HEK293 (cell line): ENCODE measurements at regions not wholly inside any gene's neighbourhood (a gene's known extent, or its start where the extent isn't known, plus 50 kb on each side); places are given as distances from the start of the nearest gene placed in this dataset.

Source experiments
- BCL11B ChIP-seq: fragments of 450-650 bp; formaldehyde crosslinking; IDR thresholded peaks from 2 replicates; pipeline ENCODE4 v1.5.1; 2016; ENCODE audit warnings: low read depth, missing biosample characterization, missing genetic modification characterization
- HOXD13 ChIP-seq: sonication (generic); formaldehyde crosslinking; IDR thresholded peaks from 2 replicates; pipeline ENCODE4 v1.8.0; 2022; ENCODE audit warnings: missing genetic modification reagents, borderline replicate concordance
- KLF16 ChIP-seq: fragments of 450-650 bp; formaldehyde crosslinking; IDR thresholded peaks from 2 replicates; pipeline ENCODE4 v1.5.1; 2017; ENCODE audit warnings: missing biosample characterization, missing genetic modification characterization
- RBAK ChIP-seq: fragments of 450-650 bp; formaldehyde crosslinking; IDR thresholded peaks from 2 replicates; pipeline ENCODE4 v1.5.1; 2016; ENCODE audit warnings: missing biosample characterization, missing genetic modification characterization
- REPIN1 ChIP-seq: fragments of 450-650 bp; formaldehyde crosslinking; IDR thresholded peaks from 2 replicates; pipeline ENCODE4 v1.5.1; 2017; ENCODE audit warnings: missing biosample characterization, missing genetic modification characterization, low read depth
- YY2 ChIP-seq: fragments of 450-650 bp; formaldehyde crosslinking; IDR thresholded peaks from 2 replicates; pipeline ENCODE4 v1.5.1; 2016; ENCODE audit warnings: missing biosample characterization, missing genetic modification characterization
- ZBTB1 ChIP-seq: fragments of 450-650 bp; formaldehyde crosslinking; IDR thresholded peaks from 2 replicates; pipeline ENCODE4 v1.5.1; 2016; ENCODE audit warnings: missing biosample characterization, missing genetic modification characterization
- ZNF10 ChIP-seq: fragments of 450-650 bp; formaldehyde crosslinking; IDR thresholded peaks from 2 replicates; pipeline ENCODE4 v1.5.1; 2017; ENCODE audit warnings: missing biosample characterization, missing genetic modification characterization
- ZNF16 ChIP-seq: fragments of 450-650 bp; formaldehyde crosslinking; IDR thresholded peaks from 2 replicates; pipeline ENCODE4 v1.5.1; 2016; ENCODE audit warnings: low read depth, missing biosample characterization, missing genetic modification characterization
- ZNF175 ChIP-seq: fragments of 450-650 bp; formaldehyde crosslinking; IDR thresholded peaks from 2 replicates; pipeline ENCODE4 v1.5.1; 2016; ENCODE audit warnings: missing biosample characterization, missing genetic modification characterization
- ZNF184 ChIP-seq: fragments of 450-650 bp; IDR thresholded peaks from 2 replicates; pipeline ENCODE4 v1.5.1; 2018; ENCODE audit warnings: missing biosample characterization, mild to moderate bottlenecking, missing genetic modification characterization
- ZNF202 ChIP-seq: fragments of 450-650 bp; formaldehyde crosslinking; IDR thresholded peaks from 2 replicates; pipeline ENCODE4 v1.5.1; 2016; ENCODE audit warnings: missing biosample characterization, missing genetic modification characterization, borderline replicate concordance
- ZNF544 ChIP-seq: fragments of 450-650 bp; formaldehyde crosslinking; IDR thresholded peaks from 2 replicates; pipeline ENCODE4 v1.5.0; 2017; ENCODE audit warnings: missing biosample characterization, missing genetic modification characterization
- ZNF560 ChIP-seq: fragments of 450-650 bp; formaldehyde crosslinking; IDR thresholded peaks from 2 replicates; pipeline ENCODE4 v1.5.1; 2017; ENCODE audit warnings: missing biosample characterization, missing genetic modification characterization, borderline replicate concordance
- ZNF677 ChIP-seq: fragments of 450-650 bp; IDR thresholded peaks from 2 replicates; pipeline ENCODE4 v1.5.0; 2018; ENCODE audit warnings: missing biosample characterization, mild to moderate bottlenecking, missing genetic modification characterization, moderate library complexity
- ZNF701 ChIP-seq: fragments of 450-650 bp; formaldehyde crosslinking; IDR thresholded peaks from 2 replicates; pipeline ENCODE4 v1.5.1; 2016; ENCODE audit warnings: missing biosample characterization, missing genetic modification characterization
- ZNF791 ChIP-seq: fragments of 450-650 bp; formaldehyde crosslinking; IDR thresholded peaks from 2 replicates; pipeline ENCODE4 v1.5.1; 2016; ENCODE audit warnings: missing biosample characterization, missing genetic modification characterization
- ZNF837 ChIP-seq: fragments of 450-650 bp; formaldehyde crosslinking; IDR thresholded peaks from 2 replicates; pipeline ENCODE4 v1.5.1; 2016; ENCODE audit warnings: missing biosample characterization, missing genetic modification characterization
- ZSCAN30 ChIP-seq: fragments of 450-650 bp; IDR thresholded peaks from 2 replicates; pipeline ENCODE4 v1.5.1; 2018; ENCODE audit warnings: missing biosample characterization, mild to moderate bottlenecking, missing genetic modification characterization, moderate library complexity
- TF ChIP-seq, protein P1 (sequence below): fragments of 450-650 bp; formaldehyde crosslinking; IDR thresholded peaks from 2 replicates; pipeline ENCODE4 v1.5.1; 2016; ENCODE audit warnings: missing biosample characterization, missing genetic modification characterization
- TF ChIP-seq, protein P2 (sequence below): fragments of 450-650 bp; formaldehyde crosslinking; IDR thresholded peaks from 2 replicates; pipeline ENCODE4 v1.5.1; 2016; ENCODE audit warnings: missing biosample characterization, missing genetic modification characterization
- TF ChIP-seq, protein P3 (sequence below): fragments of 450-650 bp; formaldehyde crosslinking; IDR thresholded peaks from 2 replicates; pipeline ENCODE4 v1.5.1; 2016; ENCODE audit warnings: missing biosample characterization, missing genetic modification characterization
- TF ChIP-seq, protein P4 (sequence below): fragments of 450-650 bp; IDR thresholded peaks from 2 replicates; pipeline ENCODE4 v1.5.1; 2018; ENCODE audit warnings: missing biosample characterization, mild to moderate bottlenecking, missing genetic modification characterization
- TF ChIP-seq, protein P5 (sequence below): fragments of 450-650 bp; formaldehyde crosslinking; IDR thresholded peaks from 2 replicates; pipeline ENCODE4 v1.5.1; 2016; ENCODE audit warnings: missing biosample characterization, missing genetic modification characterization
- TF ChIP-seq, protein P6 (sequence below): fragments of 450-650 bp; formaldehyde crosslinking; IDR thresholded peaks from 2 replicates; pipeline ENCODE4 v1.5.1; 2016; ENCODE audit warnings: missing biosample characterization, missing genetic modification characterization

DNA sequence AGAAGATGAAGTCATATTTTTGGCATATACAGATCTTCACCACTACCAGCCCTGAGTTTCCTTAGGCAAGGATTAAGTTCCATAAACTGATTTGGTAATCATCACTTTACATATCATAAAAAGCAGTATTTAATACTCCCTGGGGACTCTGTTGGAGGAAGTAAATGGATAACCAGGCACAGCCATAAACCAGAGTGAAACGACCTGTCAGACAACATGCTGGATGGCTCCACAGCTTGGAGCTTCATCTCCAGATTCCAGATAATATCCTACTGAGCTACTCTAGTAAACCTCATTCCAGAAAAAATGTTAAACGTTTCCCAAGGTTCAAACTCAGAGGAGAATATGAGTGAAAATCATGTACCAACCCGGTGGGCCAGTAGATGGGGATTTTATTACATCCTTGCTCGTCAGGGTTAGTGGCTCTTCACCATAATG is 109.2 kb downstream of the BASP1 start (continued):
- TF ChIP-seq ZNF560 (tag by site-specific recombination) (no peak), ZNF791 (tag by site-specific recombination) (no peak), ZNF202 (tag by site-specific recombination) (no peak), ZNF16 (no peak; the same call in 1 of the 2 replicates), RBAK (tag by site-specific recombination) (no peak), HOXD13 (CRISPR knock-in tag) (no peak), ZNF701 (tag by site-specific recombination) (no peak), YY2 (tag by site-specific recombination) (no peak), ZNF677 (no peak), ZNF837 (tag by site-specific recombination) (no peak), ZNF10 (tag by site-specific recombination) (peak; percentile 63), REPIN1 (tag by site-specific recombination) (no peak), ZBTB1 (peak; percentile 96), BCL11B (tag by site-specific recombination) (peak; percentile 89), ZNF175 (no peak), KLF16 (tag by site-specific recombination) (no peak), ZNF184 (tag by site-specific recombination) (peak; percentile 65), ZSCAN30 (tag by site-specific recombination) (peak; percentile 39; the same call in 1 of the 2 replicates), ZNF544 (tag by site-specific recombination) (no peak)
- TF ChIP-seq, protein P1, sequence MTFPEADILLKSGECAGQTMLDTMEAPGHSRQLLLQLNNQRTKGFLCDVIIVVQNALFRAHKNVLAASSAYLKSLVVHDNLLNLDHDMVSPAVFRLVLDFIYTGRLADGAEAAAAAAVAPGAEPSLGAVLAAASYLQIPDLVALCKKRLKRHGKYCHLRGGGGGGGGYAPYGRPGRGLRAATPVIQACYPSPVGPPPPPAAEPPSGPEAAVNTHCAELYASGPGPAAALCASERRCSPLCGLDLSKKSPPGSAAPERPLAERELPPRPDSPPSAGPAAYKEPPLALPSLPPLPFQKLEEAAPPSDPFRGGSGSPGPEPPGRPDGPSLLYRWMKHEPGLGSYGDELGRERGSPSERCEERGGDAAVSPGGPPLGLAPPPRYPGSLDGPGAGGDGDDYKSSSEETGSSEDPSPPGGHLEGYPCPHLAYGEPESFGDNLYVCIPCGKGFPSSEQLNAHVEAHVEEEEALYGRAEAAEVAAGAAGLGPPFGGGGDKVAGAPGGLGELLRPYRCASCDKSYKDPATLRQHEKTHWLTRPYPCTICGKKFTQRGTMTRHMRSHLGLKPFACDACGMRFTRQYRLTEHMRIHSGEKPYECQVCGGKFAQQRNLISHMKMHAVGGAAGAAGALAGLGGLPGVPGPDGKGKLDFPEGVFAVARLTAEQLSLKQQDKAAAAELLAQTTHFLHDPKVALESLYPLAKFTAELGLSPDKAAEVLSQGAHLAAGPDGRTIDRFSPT (tag by site-specific recombination): no peak
- TF ChIP-seq, protein P2, sequence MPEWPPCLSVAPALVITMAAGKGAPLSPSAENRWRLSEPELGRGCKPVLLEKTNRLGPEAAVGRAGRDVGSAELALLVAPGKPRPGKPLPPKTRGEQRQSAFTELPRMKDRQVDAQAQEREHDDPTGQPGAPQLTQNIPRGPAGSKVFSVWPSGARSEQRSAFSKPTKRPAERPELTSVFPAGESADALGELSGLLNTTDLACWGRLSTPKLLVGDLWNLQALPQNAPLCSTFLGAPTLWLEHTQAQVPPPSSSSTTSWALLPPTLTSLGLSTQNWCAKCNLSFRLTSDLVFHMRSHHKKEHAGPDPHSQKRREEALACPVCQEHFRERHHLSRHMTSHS (tag by site-specific recombination): no peak
- TF ChIP-seq, protein P3, sequence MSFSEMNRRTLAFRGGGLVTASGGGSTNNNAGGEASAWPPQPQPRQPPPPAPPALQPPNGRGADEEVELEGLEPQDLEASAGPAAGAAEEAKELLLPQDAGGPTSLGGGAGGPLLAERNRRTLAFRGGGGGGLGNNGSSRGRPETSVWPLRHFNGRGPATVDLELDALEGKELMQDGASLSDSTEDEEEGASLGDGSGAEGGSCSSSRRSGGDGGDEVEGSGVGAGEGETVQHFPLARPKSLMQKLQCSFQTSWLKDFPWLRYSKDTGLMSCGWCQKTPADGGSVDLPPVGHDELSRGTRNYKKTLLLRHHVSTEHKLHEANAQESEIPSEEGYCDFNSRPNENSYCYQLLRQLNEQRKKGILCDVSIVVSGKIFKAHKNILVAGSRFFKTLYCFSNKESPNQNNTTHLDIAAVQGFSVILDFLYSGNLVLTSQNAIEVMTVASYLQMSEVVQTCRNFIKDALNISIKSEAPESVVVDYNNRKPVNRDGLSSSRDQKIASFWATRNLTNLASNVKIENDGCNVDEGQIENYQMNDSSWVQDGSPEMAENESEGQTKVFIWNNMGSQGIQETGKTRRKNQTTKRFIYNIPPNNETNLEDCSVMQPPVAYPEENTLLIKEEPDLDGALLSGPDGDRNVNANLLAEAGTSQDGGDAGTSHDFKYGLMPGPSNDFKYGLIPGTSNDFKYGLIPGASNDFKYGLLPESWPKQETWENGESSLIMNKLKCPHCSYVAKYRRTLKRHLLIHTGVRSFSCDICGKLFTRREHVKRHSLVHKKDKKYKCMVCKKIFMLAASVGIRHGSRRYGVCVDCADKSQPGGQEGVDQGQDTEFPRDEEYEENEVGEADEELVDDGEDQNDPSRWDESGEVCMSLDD (tag by site-specific recombination): no peak
- TF ChIP-seq, protein P4, sequence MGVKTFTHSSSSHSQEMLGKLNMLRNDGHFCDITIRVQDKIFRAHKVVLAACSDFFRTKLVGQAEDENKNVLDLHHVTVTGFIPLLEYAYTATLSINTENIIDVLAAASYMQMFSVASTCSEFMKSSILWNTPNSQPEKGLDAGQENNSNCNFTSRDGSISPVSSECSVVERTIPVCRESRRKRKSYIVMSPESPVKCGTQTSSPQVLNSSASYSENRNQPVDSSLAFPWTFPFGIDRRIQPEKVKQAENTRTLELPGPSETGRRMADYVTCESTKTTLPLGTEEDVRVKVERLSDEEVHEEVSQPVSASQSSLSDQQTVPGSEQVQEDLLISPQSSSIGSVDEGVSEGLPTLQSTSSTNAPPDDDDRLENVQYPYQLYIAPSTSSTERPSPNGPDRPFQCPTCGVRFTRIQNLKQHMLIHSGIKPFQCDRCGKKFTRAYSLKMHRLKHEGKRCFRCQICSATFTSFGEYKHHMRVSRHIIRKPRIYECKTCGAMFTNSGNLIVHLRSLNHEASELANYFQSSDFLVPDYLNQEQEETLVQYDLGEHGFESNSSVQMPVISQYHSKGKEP (tag by site-specific recombination): peak; percentile 70
- TF ChIP-seq, protein P5, sequence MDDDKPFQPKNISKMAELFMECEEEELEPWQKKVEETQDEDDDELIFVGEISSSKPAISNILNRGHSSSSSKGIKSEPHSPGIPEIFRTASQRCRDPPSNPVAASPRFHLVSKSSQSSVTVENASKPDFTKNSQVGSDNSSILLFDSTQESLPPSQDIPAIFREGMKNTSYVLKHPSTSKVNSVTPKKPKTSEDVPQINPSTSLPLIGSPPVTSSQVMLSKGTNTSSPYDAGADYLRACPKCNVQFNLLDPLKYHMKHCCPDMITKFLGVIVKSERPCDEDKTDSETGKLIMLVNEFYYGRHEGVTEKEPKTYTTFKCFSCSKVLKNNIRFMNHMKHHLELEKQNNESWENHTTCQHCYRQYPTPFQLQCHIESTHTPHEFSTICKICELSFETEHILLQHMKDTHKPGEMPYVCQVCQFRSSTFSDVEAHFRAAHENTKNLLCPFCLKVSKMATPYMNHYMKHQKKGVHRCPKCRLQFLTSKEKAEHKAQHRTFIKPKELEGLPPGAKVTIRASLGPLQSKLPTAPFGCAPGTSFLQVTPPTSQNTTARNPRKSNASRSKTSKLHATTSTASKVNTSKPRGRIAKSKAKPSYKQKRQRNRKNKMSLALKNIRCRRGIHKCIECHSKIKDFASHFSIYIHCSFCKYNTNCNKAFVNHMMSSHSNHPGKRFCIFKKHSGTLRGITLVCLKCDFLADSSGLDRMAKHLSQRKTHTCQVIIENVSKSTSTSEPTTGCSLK (tag by site-specific recombination): no peak
- TF ChIP-seq, protein P6, sequence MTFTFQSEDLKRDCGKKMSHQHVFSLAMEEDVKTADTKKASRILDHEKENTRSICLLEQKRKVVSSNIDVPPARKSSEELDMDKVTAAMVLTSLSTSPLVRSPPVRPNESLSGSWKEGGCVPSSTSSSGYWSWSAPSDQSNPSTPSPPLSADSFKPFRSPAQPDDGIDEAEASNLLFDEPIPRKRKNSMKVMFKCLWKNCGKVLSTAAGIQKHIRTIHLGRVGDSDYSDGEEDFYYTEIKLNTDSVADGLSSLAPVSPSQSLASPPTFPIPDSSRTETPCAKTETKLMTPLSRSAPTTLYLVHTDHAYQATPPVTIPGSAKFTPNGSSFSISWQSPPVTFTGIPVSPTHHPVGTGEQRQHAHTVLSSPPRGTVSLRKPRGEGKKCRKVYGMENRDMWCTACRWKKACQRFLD (tag by site-specific recombination): no peak
